ENCODE measurements at regions not wholly inside any gene's neighbourhood (a gene's known extent, or its start where the extent isn't known, plus 50 kb on each side); places are given as distances from the start of the nearest gene placed in this dataset.

- intact Hi-C loops (cut with micrococcal nuclease), result no loop called here
- Histone ChIP-seq H3K4me1 (ENCODE audit: control insufficient read depth, insufficient read depth, low read length) (no peaks in the 10 kb centered on the region), H3K27ac (ENCODE audit: low read length) (no peak overlapping the region), H3K27me3 (ENCODE audit: control insufficient read depth, insufficient read depth, low read length) (no peaks in the 10 kb centered on the region), H3K36me3 (ENCODE audit: control insufficient read depth, insufficient read depth, low read length) (no peaks in the 10 kb centered on the region), H3K4me3 (ENCODE audit: low read length) (no peak overlapping the region), H3K9me3 (ENCODE audit: control insufficient read depth, insufficient read depth, low read length) (no peaks in the 10 kb centered on the region)
- no peaks in the 10 kb centered on the region for H3K36me3 Mint-ChIP-seq
- H3K4me1 Mint-ChIP-seq, result peaks cover 0 to 5% of the 10 kb centered on the region in 2 donors
- no peak overlapping the region for H3K27ac Mint-ChIP-seq
- DNase-seq (no peak), ATAC-seq (no peak)
- H3K4me3 Mint-ChIP-seq, result no peak overlapping the region
- peaks cover 4 to 7% of the 10 kb centered on the region in 2 donors for H3K27me3 Mint-ChIP-seq (ENCODE audit: low read depth in 2 of 2)
- no peak for TF ChIP-seq CTCF (IDR thresholded peaks at IDR 0.05)
- no peaks in the 10 kb centered on the region for H3K9me3 Mint-ChIP-seq
- WGBS (ENCODE audit: insufficient coverage), result 64% methylated on average over 5 of the region's 5 CpGs
These were observed 180.5 kb downstream of the CEMIP2 start for GRCh38 chr9:71587576-71588362.

- Histone ChIP-seq H3K4me1 (ENCODE audit: control insufficient read depth, insufficient read depth, low read length) (no peaks in the 10 kb centered on the region), H3K9me3 (ENCODE audit: control insufficient read depth, insufficient read depth, low read length) (no peaks in the 10 kb centered on the region), H3K4me3 (ENCODE audit: low read length) (no peak overlapping the region), H3K27ac (ENCODE audit: low read length) (no peak overlapping the region), H3K36me3 (ENCODE audit: control insufficient read depth, insufficient read depth, low read length) (no peaks in the 10 kb centered on the region), H3K27me3 (ENCODE audit: control insufficient read depth, insufficient read depth, low read length) (no peaks in the 10 kb centered on the region)
- no peaks in the 10 kb centered on the region for H3K4me1 Mint-ChIP-seq
- ATAC-seq (no peak), DNase-seq (no peak)
- intact Hi-C loops (cut with micrococcal nuclease), result no loop called here
- H3K27me3 Mint-ChIP-seq (ENCODE audit: low read depth in 2 of 2), result peaks cover 9 to 13% of the 10 kb centered on the region in 2 donors
- no CpG with 5 or more reads among the region's 1 CpG for WGBS (ENCODE audit: insufficient coverage)
- H3K9me3 Mint-ChIP-seq, result no peaks in the 10 kb centered on the region
- H3K36me3 Mint-ChIP-seq, result no peaks in the 10 kb centered on the region
- no peak overlapping the region for H3K4me3 Mint-ChIP-seq
- TF ChIP-seq CTCF (IDR thresholded peaks at IDR 0.05), result no peak
- no peak overlapping the region for H3K27ac Mint-ChIP-seq
These were observed 184.5 kb downstream of the CEMIP2 start for GRCh38 chr9:71583792-71584191.

- Histone ChIP-seq H3K9me3 (ENCODE audit: control insufficient read depth, insufficient read depth, low read length) (no peaks in the 10 kb centered on the region), H3K4me3 (ENCODE audit: low read length) (no peak overlapping the region), H3K4me1 (ENCODE audit: control insufficient read depth, insufficient read depth, low read length) (no peaks in the 10 kb centered on the region), H3K27ac (ENCODE audit: low read length) (no peak overlapping the region), H3K27me3 (ENCODE audit: control insufficient read depth, insufficient read depth, low read length) (no peaks in the 10 kb centered on the region), H3K36me3 (ENCODE audit: control insufficient read depth, insufficient read depth, low read length) (no peaks in the 10 kb centered on the region)
- TF ChIP-seq CTCF (IDR thresholded peaks at IDR 0.05), result no peak
- H3K27me3 Mint-ChIP-seq (ENCODE audit: low read depth in 2 of 2), result peaks cover 15 to 25% of the 10 kb centered on the region in 2 donors
- H3K4me1 Mint-ChIP-seq, result no peaks in the 10 kb centered on the region
- H3K36me3 Mint-ChIP-seq, result no peaks in the 10 kb centered on the region
- WGBS (ENCODE audit: insufficient coverage), result 97% methylated on average over 2 of the region's 2 CpGs
- no peaks in the 10 kb centered on the region for H3K9me3 Mint-ChIP-seq
- intact Hi-C loops (cut with micrococcal nuclease), result no loop called here
- DNase-seq, result no peak
- no peak for ATAC-seq
- no peak overlapping the region for H3K4me3 Mint-ChIP-seq
- H3K27ac Mint-ChIP-seq, result no peak overlapping the region
These were observed 186.0 kb downstream of the CEMIP2 start for GRCh38 chr9:71582347-71582746.

- ATAC-seq, result no peak
- WGBS (ENCODE audit: insufficient coverage), result 86% methylated on average over 1 of the region's 2 CpGs
These were observed 187.2 kb downstream of the CEMIP2 start for GRCh38 chr9:71581101-71581500.

More at GRCh38 chr9:71581101-71581500, 187.2 kb downstream of the CEMIP2 start:
- H3K4me1 ChIP-seq (ENCODE audit: control insufficient read depth, insufficient read depth, low read length), result no peaks in the 10 kb centered on the region
- no peaks in the 10 kb centered on the region for H3K9me3 Mint-ChIP-seq
- H3K36me3 Mint-ChIP-seq, result no peaks in the 10 kb centered on the region
- H3K27me3 ChIP-seq (ENCODE audit: control insufficient read depth, insufficient read depth, low read length), result no peaks in the 10 kb centered on the region
- no peak overlapping the region for H3K27ac ChIP-seq (ENCODE audit: low read length)
- H3K4me1 Mint-ChIP-seq, result no peaks in the 10 kb centered on the region
- H3K27me3 Mint-ChIP-seq (ENCODE audit: low read depth in 2 of 2), result peaks cover 15 to 28% of the 10 kb centered on the region in 2 donors
- H3K4me3 ChIP-seq (ENCODE audit: low read length), result no peak overlapping the region
- no peak for TF ChIP-seq CTCF (IDR thresholded peaks at IDR 0.05)
- intact Hi-C loops (cut with micrococcal nuclease), result no loop called here
- H3K9me3 ChIP-seq (ENCODE audit: control insufficient read depth, insufficient read depth, low read length), result no peaks in the 10 kb centered on the region
- H3K27ac Mint-ChIP-seq, result no peak overlapping the region
- DNase-seq, result no peak
- no peaks in the 10 kb centered on the region for H3K36me3 ChIP-seq (ENCODE audit: control insufficient read depth, insufficient read depth, low read length)
- no peak overlapping the region for H3K4me3 Mint-ChIP-seq
